Stomach (tissue), 8 donors: ENCODE measurements at regions not wholly inside any gene's neighbourhood (a gene's known extent, or its start where the extent isn't known, plus 50 kb on each side); places are given as distances from the start of the nearest gene placed in this dataset.

Experiments used
- DNase-seq, 2 donors: peaks; one replicate each; pipeline versions ENCODE4 v3.0.0 to v3.0.0-alpha.2; 2013 to 2019
- H3K27ac ChIP-seq, 5 donors: fragments of 200-600 bp in 4 of 5; sonication (generic) in 4 of 5; one replicate each; pipeline ENCODE4 v1.5.1; 2013 to 2019; ENCODE audit warnings: mild to moderate bottlenecking in 1 of 5, moderate library complexity in 1 of 5
- H3K27me3 ChIP-seq, 3 donors: fragments of 200-600 bp; sonication (generic); one replicate each; pipeline ENCODE4 v1.5.1; 2017 to 2019; ENCODE audit warnings: mixed run types in 1 of 3
- H3K36me3 ChIP-seq, 4 donors: fragments of 200-600 bp; sonication (generic); 1 replicate in 3 of 4; 2 replicates in 1 of 4; pipeline ENCODE4 v1.5.1; 2016 to 2019
- H3K4me1 ChIP-seq, 4 donors: fragments of 200-600 bp; sonication (generic); one replicate each; pipeline ENCODE4 v1.5.1; 2016 to 2019
- H3K4me3 ChIP-seq, 4 donors: fragments of 200-600 bp; sonication (generic) in 3 of 4; one replicate each; pipeline ENCODE4 v1.5.1; 2016 to 2019; ENCODE audit warnings: mild to moderate bottlenecking in 1 of 4
- H3K9me3 ChIP-seq, 4 donors: fragments of 200-600 bp; sonication (generic); one replicate each; pipeline ENCODE4 v1.5.1; 2016 to 2019
- CTCF ChIP-seq, 7 experiments: fragments of 450-650 bp in 4 of 7; fragments of 200-600 bp in 3 of 7; sonication (generic) in 3 of 7; IDR thresholded peaks; one replicate each; pipeline ENCODE4 v1.5.1; 2016 to 2019; ENCODE audit warnings: antibody characterized with exemption in 7 of 7, control low read depth in 2 of 7, mild to moderate bottlenecking in 1 of 7
- EP300 ChIP-seq: sonication (generic); formaldehyde crosslinking; IDR thresholded peaks from one replicate; pipeline ENCODE4 v1.6.1; 2017; ENCODE audit warnings: antibody characterized with exemption
- POLR2A ChIP-seq, 4 donors: fragments of 450-650 bp; IDR thresholded peaks; one replicate each; pipeline ENCODE4 v1.6.1; 2016; ENCODE audit warnings: antibody characterized with exemption in 4 of 4, control low read depth in 2 of 4, mild to moderate bottlenecking in 1 of 4, moderate library complexity in 1 of 4
- POLR2AphosphoS5 ChIP-seq, 3 donors: sonication (generic); formaldehyde crosslinking; IDR thresholded peaks; one replicate each; pipeline ENCODE4 v1.6.1; 2016; ENCODE audit warnings: antibody characterized with exemption in 3 of 3
- WGBS, 5 donors: extraction: QIAGEN DNeasy Blood & Tissue Kit in 3 of 5; methylation state at CpG; one replicate each; pipeline versions ENCODE4 v1.1.5 to v1.1.7; 2013 to 2018; 5-methylcytosine and 5-hydroxymethylcytosine counted together
- intact Hi-C: fragments of 100-400 bp; cut with DNase I; formaldehyde crosslinking; loops from one replicate; pipeline ENCODE4 v1.15.1; 2023; ENCODE audit warnings: low total_unique reads
- donor health status: healthy with polysubstance abuse.
- donor health status: Bipolar disorder and iron deficiency.
- donor health status: healthy.

- H3K4me3 ChIP-seq = no peak overlapping the region
- H3K36me3 ChIP-seq = no peaks in the 10 kb centered on the region
- H3K27me3 ChIP-seq = no peaks in the 10 kb centered on the region
- peaks cover 0 to 8% (median 4%) of the 10 kb centered on the region in 4 donors for H3K4me1 ChIP-seq
- no peaks in the 10 kb centered on the region for H3K9me3 ChIP-seq
- intact Hi-C loops = no loop called here
- WGBS, 5 donors = 75 to 95% (median 83%) methylated on average over 5 of the region's 5 CpGs
- no peak for TF ChIP-seq POLR2A (IDR thresholded peaks at IDR 0.05)
- TF ChIP-seq CTCF (IDR thresholded peaks at IDR 0.05) = no peak
- no peak for TF ChIP-seq EP300
- no peak for TF ChIP-seq POLR2AphosphoS5 (IDR thresholded peaks at IDR 0.05)
- no peak overlapping the region for H3K27ac ChIP-seq
- peak in 1 of 2 donors; percentile 5 for DNase-seq
Measured at GRCh38 chr2:12964904-12965539, 248.3 kb downstream of the TRIB2 start.

GRCh38 chr2:12965540-12966269, 249.0 kb downstream of the TRIB2 start:
- intact Hi-C loops = no loop called here
- DNase-seq = peak in 1 of 2 donors; percentile 73
- H3K4me3 ChIP-seq = no peak overlapping the region
- no peak for TF ChIP-seq POLR2AphosphoS5 (IDR thresholded peaks at IDR 0.05)
- no peak for TF ChIP-seq EP300
- no peak for TF ChIP-seq CTCF (IDR thresholded peaks at IDR 0.05)
- no peak for TF ChIP-seq POLR2A (IDR thresholded peaks at IDR 0.05)
- peaks cover 0 to 8% (median 4%) of the 10 kb centered on the region in 4 donors for H3K4me1 ChIP-seq
- no peaks in the 10 kb centered on the region for H3K36me3 ChIP-seq
- no peaks in the 10 kb centered on the region for H3K9me3 ChIP-seq
- H3K27ac ChIP-seq = peak overlapping the region in 1 of 5 donors; percentile 9
- no peaks in the 10 kb centered on the region for H3K27me3 ChIP-seq

GRCh38 chr2:12967804-12968203, 251.1 kb downstream of the TRIB2 start:
- Histone ChIP-seq H3K4me3 (no peak overlapping the region), H3K27me3 (no peaks in the 10 kb centered on the region), H3K9me3 (no peaks in the 10 kb centered on the region), H3K4me1 (peaks cover 0 to 8% (median 4%) of the 10 kb centered on the region in 4 donors), H3K36me3 (no peaks in the 10 kb centered on the region), H3K27ac (no peak overlapping the region)
- DNase-seq = no peak
- TF ChIP-seq EP300 = no peak
- no peak for TF ChIP-seq POLR2AphosphoS5 (IDR thresholded peaks at IDR 0.05)
- TF ChIP-seq POLR2A (IDR thresholded peaks at IDR 0.05) = no peak
- TF ChIP-seq CTCF (IDR thresholded peaks at IDR 0.05) = no peak
- intact Hi-C loops = no loop called here
- 85 to 100% (median 91%) methylated on average over 1 of the region's 1 CpG for WGBS, 5 donors

GRCh38 chr2:12968399-12968798, 251.7 kb downstream of the TRIB2 start:
- H3K4me3 ChIP-seq = no peak overlapping the region
- no peaks in the 10 kb centered on the region for H3K36me3 ChIP-seq
- H3K4me1 ChIP-seq = peaks cover 0 to 8% (median 4%) of the 10 kb centered on the region in 4 donors
- TF ChIP-seq CTCF (IDR thresholded peaks at IDR 0.05) = no peak
- no peak for TF ChIP-seq POLR2AphosphoS5 (IDR thresholded peaks at IDR 0.05)
- TF ChIP-seq EP300 = no peak
- TF ChIP-seq POLR2A (IDR thresholded peaks at IDR 0.05) = no peak
- H3K9me3 ChIP-seq = no peaks in the 10 kb centered on the region
- no peak for DNase-seq
- WGBS, 5 donors = 94 to 96% (median 94%) methylated on average over 3 of the region's 3 CpGs
- H3K27me3 ChIP-seq = no peaks in the 10 kb centered on the region
- intact Hi-C loops = no loop called here
- H3K27ac ChIP-seq = no peak overlapping the region
